Thyroid gland (tissue), 4 donors: ENCODE measurements at regions not wholly inside any gene's neighbourhood (a gene's known extent, or its start where the extent isn't known, plus 50 kb on each side); places are given as distances from the start of the nearest gene placed in this dataset.

Experiments used
- POLR2A ChIP-seq, 2 donors: fragments of 450-650 bp; IDR thresholded peaks; one replicate each; pipeline ENCODE4 v1.6.1; 2017; ENCODE audit warnings: antibody characterized with exemption in 2 of 2, mild to moderate bottlenecking in 2 of 2, moderate library complexity in 1 of 2
- TF ChIP-seq, protein P1 (sequence below), 6 experiments: fragments of 200-600 bp in 3 of 6; fragments of 450-650 bp in 3 of 6; sonication (generic) in 3 of 6; IDR thresholded peaks; one replicate each; pipeline ENCODE4 v1.5.1; 2016 to 2019; ENCODE audit warnings: antibody characterized with exemption in 6 of 6, mild to moderate bottlenecking in 2 of 6, inconsistent platforms in 1 of 6, moderate library complexity in 1 of 6

GRCh38 chrX:139290310-139290709 lies 240.2 kb upstream of the F9 start:
- TF ChIP-seq, protein P1, sequence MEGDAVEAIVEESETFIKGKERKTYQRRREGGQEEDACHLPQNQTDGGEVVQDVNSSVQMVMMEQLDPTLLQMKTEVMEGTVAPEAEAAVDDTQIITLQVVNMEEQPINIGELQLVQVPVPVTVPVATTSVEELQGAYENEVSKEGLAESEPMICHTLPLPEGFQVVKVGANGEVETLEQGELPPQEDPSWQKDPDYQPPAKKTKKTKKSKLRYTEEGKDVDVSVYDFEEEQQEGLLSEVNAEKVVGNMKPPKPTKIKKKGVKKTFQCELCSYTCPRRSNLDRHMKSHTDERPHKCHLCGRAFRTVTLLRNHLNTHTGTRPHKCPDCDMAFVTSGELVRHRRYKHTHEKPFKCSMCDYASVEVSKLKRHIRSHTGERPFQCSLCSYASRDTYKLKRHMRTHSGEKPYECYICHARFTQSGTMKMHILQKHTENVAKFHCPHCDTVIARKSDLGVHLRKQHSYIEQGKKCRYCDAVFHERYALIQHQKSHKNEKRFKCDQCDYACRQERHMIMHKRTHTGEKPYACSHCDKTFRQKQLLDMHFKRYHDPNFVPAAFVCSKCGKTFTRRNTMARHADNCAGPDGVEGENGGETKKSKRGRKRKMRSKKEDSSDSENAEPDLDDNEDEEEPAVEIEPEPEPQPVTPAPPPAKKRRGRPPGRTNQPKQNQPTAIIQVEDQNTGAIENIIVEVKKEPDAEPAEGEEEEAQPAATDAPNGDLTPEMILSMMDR (IDR thresholded peaks at IDR 0.05) = no peak
- TF ChIP-seq POLR2A (IDR thresholded peaks at IDR 0.05) = no peak
